HCT116 (cell line): ENCODE measurements at regions not wholly inside any gene's neighbourhood (a gene's known extent, or its start where the extent isn't known, plus 50 kb on each side); places are given as distances from the start of the nearest gene placed in this dataset.

Experiments
- ATAC-seq: fragments of 200-7000 bp; cut with Tn5 transposase; 2 replicates; pipeline ENCODE4 v1.9.1; 2020; ENCODE audit warnings: mild to moderate bottlenecking, moderate library complexity
- BruUV-seq: library from RNA; stranded (reverse); fragments of 400-500 nt; replicated peaks from 2 replicates; lab custom pipeline; 2021; lab: Mats Ljungman, UMichigan
- CTCF ChIA-PET: fragments of 300-600 bp; sonication (Branson Sonifier 250); formaldehyde crosslinking; loops from one replicate; lab custom pipeline; 2021; ENCODE audit warnings: antibody characterized with exemption; lab: Charles Lee
- POLR2A ChIA-PET: fragments of 300-600, 350-600 bp; sonication (Branson Sonifier 250); formaldehyde crosslinking; loops from one replicate; lab custom pipeline; 2021; ENCODE audit warnings: antibody characterized with exemption; lab: Charles Lee
- RAD21 ChIA-PET, 2 experiments: fragments of 300-600 bp; sonication (Branson Sonifier 250); formaldehyde crosslinking; loops; one replicate each; lab custom pipeline; 2023; ENCODE audit warnings: low total read pairs in 2 of 2; ENCODE audit not compliant: uncharacterized antibody in 2 of 2, unreplicated experiment in 2 of 2, low non-redundant PET in 1 of 2; lab: Charles Lee
- DNase-seq: peaks from one replicate; pipeline ENCODE4 v3.0.0-alpha.2; 2010; ENCODE audit warnings: low read depth, low spot score
- H2AFZ ChIP-seq: fragments of 200-600 bp; shearing (Covaris generic), sonication (generic); 2 replicates; pipeline ENCODE4 v1.6.1; 2017; ENCODE audit warnings: low read depth, mixed run types, mixed read lengths, antibody characterized with exemption, low read length; ENCODE audit not compliant: poor library complexity, severe bottlenecking
- H3K27ac ChIP-seq: 2 replicates; pipeline ENCODE4 v1.5.1; 2012; ENCODE audit warnings: low read depth, low read length
- H3K27me3 ChIP-seq: fragments of 200-600 bp; sonication (generic); 2 replicates; pipeline ENCODE4 v1.6.1; 2016; ENCODE audit warnings: mixed run types, low read length, mixed read lengths; ENCODE audit not compliant: insufficient read depth
- H3K36me3 ChIP-seq, 2 experiments: fragments of 200-500 bp in 1 of 2; fragments of 200-600 bp in 1 of 2; sonication (Bioruptor generic) in 1 of 2; sonication (generic) in 1 of 2; 2 replicates each; pipeline versions ENCODE4 v1.5.1 to v1.6.1; 2014 to 2016; ENCODE audit warnings: low read length in 2 of 2, inconsistent platforms in 1 of 2, mixed read lengths in 1 of 2, mixed run types in 1 of 2; ENCODE audit not compliant: insufficient read depth in 2 of 2, control insufficient read depth in 1 of 2
- H3K4me1 ChIP-seq, 2 experiments: fragments of 200-600 bp in 1 of 2; sonication (generic) in 1 of 2; 2 replicates each; pipeline versions ENCODE4 v1.5.1 to v1.6.1; 2012 to 2017; ENCODE audit warnings: low read length in 2 of 2, inconsistent platforms in 1 of 2, mild to moderate bottlenecking in 1 of 2, mixed read lengths in 1 of 2, mixed run types in 1 of 2, moderate library complexity in 1 of 2; ENCODE audit not compliant: insufficient read depth in 2 of 2, control insufficient read depth in 1 of 2
- H3K4me2 ChIP-seq: fragments of 200-600 bp; sonication (generic); 2 replicates; pipeline ENCODE4 v1.6.1; 2017; ENCODE audit warnings: mixed run types, low read length, mixed read lengths
- H3K4me3 ChIP-seq, 2 experiments: fragments of 200-600 bp in 1 of 2; sonication (generic) in 1 of 2; replicated peaks in 1 of 2; 2 replicates each; pipeline ENCODE4 v1.5.1; 2011 to 2016; ENCODE audit warnings: low read length in 2 of 2, control low read depth in 1 of 2, low read depth in 1 of 2, mild to moderate bottlenecking in 1 of 2, mixed read lengths in 1 of 2, mixed run types in 1 of 2
- H3K79me2 ChIP-seq: fragments of 200-600 bp; sonication (generic); 2 replicates; pipeline ENCODE4 v1.6.1; 2017; ENCODE audit warnings: mild to moderate bottlenecking, mixed run types, low read length, moderate library complexity, mixed read lengths; ENCODE audit not compliant: insufficient read depth
- H3K9ac ChIP-seq: fragments of 200-600 bp; sonication (generic); 2 replicates; pipeline ENCODE4 v1.6.1; 2016; ENCODE audit warnings: low read length, mixed read lengths
- H3K9me2 ChIP-seq: fragments of 200-600 bp; sonication (generic), shearing (Covaris generic); 2 replicates; pipeline ENCODE4 v1.6.1; 2017; ENCODE audit warnings: mixed run types, mild to moderate bottlenecking, moderate library complexity; ENCODE audit not compliant: insufficient read depth
- H3K9me3 ChIP-seq, 2 experiments: fragments of 200-500 bp in 1 of 2; fragments of 200-600 bp in 1 of 2; sonication (Bioruptor generic) in 1 of 2; sonication (generic) in 1 of 2; 2 replicates each; pipeline ENCODE4 v1.6.1; 2014 to 2017; ENCODE audit warnings: low read length in 2 of 2, mixed read lengths in 2 of 2, inconsistent platforms in 1 of 2, low read depth in 1 of 2, mild to moderate bottlenecking in 1 of 2, mixed run types in 1 of 2, moderate library complexity in 1 of 2; ENCODE audit not compliant: control insufficient read depth in 1 of 2, insufficient read depth in 1 of 2
- H4K20me1 ChIP-seq: fragments of 200-600 bp; sonication (generic), shearing (Covaris generic); 2 replicates; pipeline ENCODE4 v1.6.1; 2017; ENCODE audit warnings: mixed run types, mild to moderate bottlenecking, moderate library complexity; ENCODE audit not compliant: insufficient read depth
- ATF3 ChIP-seq: IDR thresholded peaks from 2 replicates; pipeline ENCODE4 v1.6.1; 2012
- CEBPB ChIP-seq: IDR thresholded peaks from 2 replicates; pipeline ENCODE4 v1.6.1; 2012; ENCODE audit warnings: low read depth
- CTCF ChIP-seq, 3 experiments: fragments of 200-600 bp in 1 of 3; sonication (generic) in 1 of 3; IDR thresholded peaks in 2 of 3; conservative IDR thresholded peaks in 1 of 3; 2 replicates each; pipeline ENCODE4 v1.5.1; 2012 to 2017; ENCODE audit warnings: low read depth in 2 of 3, low read length in 2 of 3, antibody characterized with exemption in 1 of 3, borderline replicate concordance in 1 of 3, control low read depth in 1 of 3, mild to moderate bottlenecking in 1 of 3, mixed read lengths in 1 of 3, mixed run types in 1 of 3, moderate library complexity in 1 of 3; ENCODE audit not compliant: insufficient read depth in 1 of 3
- EGR1 ChIP-seq: IDR thresholded peaks from 2 replicates; pipeline ENCODE4 v1.6.1; 2012; ENCODE audit warnings: low read depth
- ELF1 ChIP-seq: IDR thresholded peaks from 2 replicates; pipeline ENCODE4 v1.6.1; 2012; ENCODE audit warnings: low read depth, borderline replicate concordance
- EZH2 ChIP-seq: fragments of 200-600 bp; sonication (generic); IDR thresholded peaks from 2 replicates; pipeline ENCODE4 v1.6.1; 2017; ENCODE audit warnings: antibody characterized with exemption, mixed run types
- EZH2phosphoT487 ChIP-seq: fragments of 200-600 bp; IDR thresholded peaks from 2 replicates; pipeline ENCODE4 v1.6.1; 2018; ENCODE audit warnings: antibody characterized with exemption, borderline replicate concordance
- FOSL1 ChIP-seq: IDR thresholded peaks from 2 replicates; pipeline ENCODE4 v1.6.1; 2012; ENCODE audit warnings: low read depth
- JUND ChIP-seq: IDR thresholded peaks from 2 replicates; pipeline ENCODE4 v1.6.1; 2012
- MAX ChIP-seq: IDR thresholded peaks from 2 replicates; pipeline ENCODE4 v1.6.1; 2012
- POLR2A ChIP-seq: IDR thresholded peaks from 2 replicates; pipeline ENCODE4 v1.7.0; 2011; ENCODE audit warnings: borderline replicate concordance; ENCODE audit not compliant: insufficient read depth, insufficient read length; ENCODE audit errors: extremely low read depth
- RAD21 ChIP-seq: IDR thresholded peaks from 2 replicates; pipeline ENCODE4 v1.6.1; 2012; ENCODE audit warnings: low read depth, mild to moderate bottlenecking
- REST ChIP-seq: IDR thresholded peaks from 2 replicates; pipeline ENCODE4 v1.6.1; 2012; ENCODE audit warnings: low read depth
- SIN3A ChIP-seq: IDR thresholded peaks from 2 replicates; pipeline ENCODE4 v1.6.1; 2012; ENCODE audit warnings: low read depth
- SP1 ChIP-seq: IDR thresholded peaks from 2 replicates; pipeline ENCODE4 v1.6.1; 2012; ENCODE audit warnings: low read depth
- SRF ChIP-seq: IDR thresholded peaks from 2 replicates; pipeline ENCODE4 v1.6.1; 2012; ENCODE audit warnings: low read depth
- YY1 ChIP-seq: IDR thresholded peaks from 2 replicates; pipeline ENCODE4 v1.6.1; 2011; ENCODE audit warnings: low read length, low read depth, moderate library complexity, mild to moderate bottlenecking; ENCODE audit not compliant: insufficient replicate concordance; ENCODE audit errors: extremely low read depth
- ZBTB33 ChIP-seq: IDR thresholded peaks from 2 replicates; pipeline ENCODE4 v1.6.1; 2011; ENCODE audit warnings: mild to moderate bottlenecking, low read length, moderate library complexity; ENCODE audit not compliant: insufficient replicate concordance; ENCODE audit errors: extremely low read depth
- ZFX ChIP-seq: fragments of 450-650 bp; IDR thresholded peaks from 2 replicates; pipeline ENCODE4 v1.6.1; 2017
- ZNF274 ChIP-seq: fragments of 200-500 bp; sonication (Bioruptor generic); IDR thresholded peaks from 2 replicates; pipeline ENCODE4 v1.6.1; 2014; ENCODE audit warnings: mild to moderate bottlenecking, low read depth, low read length, inconsistent platforms
- intact Hi-C: fragments of 100-400 bp; cut with micrococcal nuclease; formaldehyde crosslinking; loops from 2 replicates; pipeline ENCODE4 v1.10.0; 2022

GRCh38 chr10:3698312-3698711 lies 86.7 kb downstream of the KLF6 start:
- no peaks in the 10 kb centered on the region for H4K20me1 ChIP-seq
- intact Hi-C loops = no loop called here
- TF ChIP-seq CEBPB = no peak
- TF ChIP-seq EGR1 = no peak
- TF ChIP-seq POLR2A = no peak
- no peak for TF ChIP-seq SP1
- TF ChIP-seq REST = no peak
- TF ChIP-seq YY1 = no peak
- no peak for TF ChIP-seq EZH2
- no peak for TF ChIP-seq SRF
- no peak for TF ChIP-seq ATF3
- TF ChIP-seq EZH2phosphoT487 = no peak
- TF ChIP-seq ZFX = no peak
- TF ChIP-seq ZNF274 = no peak
- TF ChIP-seq ELF1 = no peak
- no peak for TF ChIP-seq JUND
- TF ChIP-seq SIN3A = no peak
- no peak for TF ChIP-seq FOSL1
- TF ChIP-seq MAX = no peak
- TF ChIP-seq ZBTB33 = no peak
- TF ChIP-seq RAD21 = no peak
- TF ChIP-seq CTCF (IDR thresholded peaks at IDR 0.05 in 2 of 3, conservative IDR thresholded peaks at IDR 0.05 in 1 of 3; ENCODE audit: borderline replicate concordance in 1 of 3, insufficient read depth in 1 of 3, low read depth in 2 of 3, low read length in 2 of 3) = no peak
- BruUV-seq = no TSS peak
- ChIA-PET POLR2A (no interaction called here), CTCF (no interaction called here), RAD21 (no interaction called here)
- no peaks in the 10 kb centered on the region for H3K27me3 ChIP-seq
- no peaks in the 10 kb centered on the region for H3K9me3 ChIP-seq
- ATAC-seq = no peak
- H3K79me2 ChIP-seq = no peaks in the 10 kb centered on the region
- H3K9me2 ChIP-seq = no peaks in the 10 kb centered on the region
- no peak overlapping the region for H3K9ac ChIP-seq
- no peak for DNase-seq
- H3K4me1 ChIP-seq = no peaks in the 10 kb centered on the region
- H3K27ac ChIP-seq = no peak overlapping the region
- H2AFZ ChIP-seq = no peak overlapping the region
- no peak overlapping the region for H3K4me3 ChIP-seq
- H3K36me3 ChIP-seq = no peaks in the 10 kb centered on the region
- H3K4me2 ChIP-seq = no peak overlapping the region
